T follicular helper cell (primary cell): ENCODE measurements at regions not wholly inside any gene's neighbourhood (a gene's known extent, or its start where the extent isn't known, plus 50 kb on each side); places are given as distances from the start of the nearest gene placed in this dataset.
A peak's percentile ranks its signal among the peaks of the same experiment; 100 is the strongest.
"Not testable (repeated sequence)": the region's sequence is repeated elsewhere in the genome, so short reads cannot be mapped to it uniquely, and the experiment has no call there.

Source experiments
- DNase-seq: peaks from one replicate; pipeline ENCODE4 v3.0.0-alpha.2; 2020; ENCODE audit warnings: low read depth

GRCh38 chr1:185681034-185681633, 53.1 kb upstream of the HMCN1 start:
- DNase-seq = no peak

DNA sequence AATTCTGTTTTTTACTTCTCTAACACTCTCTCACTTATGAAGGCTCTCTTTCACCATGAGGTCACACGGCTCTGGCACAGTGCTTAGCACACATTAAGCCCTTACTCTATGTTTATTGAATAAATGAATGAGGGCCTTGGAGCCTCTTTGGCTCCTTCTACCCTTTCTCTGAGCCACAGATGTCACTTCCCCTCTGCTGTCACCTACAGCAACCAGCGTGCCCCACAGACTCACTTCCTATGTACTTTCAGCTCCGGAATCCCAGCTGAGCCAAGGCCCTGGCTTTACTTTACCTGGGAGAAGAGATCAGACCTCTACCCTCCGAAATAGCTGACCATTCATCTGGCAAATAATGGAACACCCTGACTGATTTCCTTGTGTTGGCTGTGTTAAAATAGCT, 53.7 kb upstream of the HMCN1 start:
- DNase-seq = no peak

DNA sequence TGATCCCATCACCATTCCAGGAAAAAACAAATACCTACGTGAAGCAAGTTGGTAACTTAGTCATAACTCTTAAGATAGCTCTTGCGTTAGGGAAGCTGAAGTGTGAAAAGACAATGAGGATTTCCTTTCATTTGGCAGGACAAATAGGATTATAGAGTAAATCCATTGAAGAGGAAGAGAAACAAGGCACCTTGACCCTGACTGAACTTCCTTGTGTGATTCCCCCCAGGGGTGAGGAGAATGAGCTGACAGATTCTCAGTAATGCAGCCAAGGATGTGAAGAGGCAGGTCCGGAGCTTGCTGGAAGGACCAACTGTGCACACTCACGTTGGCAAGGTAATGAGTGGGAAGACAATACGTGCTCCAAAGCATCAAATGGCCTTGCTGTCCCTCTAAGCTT, 55.0 kb upstream of the HMCN1 start:
- DNase-seq = no peak

GRCh38 chr1:185676969-185677368, 57.2 kb upstream of the HMCN1 start:
- no peak for DNase-seq

GRCh38 chr1:185674201-185674600, 60.0 kb upstream of the HMCN1 start:
- no peak for DNase-seq

DNA sequence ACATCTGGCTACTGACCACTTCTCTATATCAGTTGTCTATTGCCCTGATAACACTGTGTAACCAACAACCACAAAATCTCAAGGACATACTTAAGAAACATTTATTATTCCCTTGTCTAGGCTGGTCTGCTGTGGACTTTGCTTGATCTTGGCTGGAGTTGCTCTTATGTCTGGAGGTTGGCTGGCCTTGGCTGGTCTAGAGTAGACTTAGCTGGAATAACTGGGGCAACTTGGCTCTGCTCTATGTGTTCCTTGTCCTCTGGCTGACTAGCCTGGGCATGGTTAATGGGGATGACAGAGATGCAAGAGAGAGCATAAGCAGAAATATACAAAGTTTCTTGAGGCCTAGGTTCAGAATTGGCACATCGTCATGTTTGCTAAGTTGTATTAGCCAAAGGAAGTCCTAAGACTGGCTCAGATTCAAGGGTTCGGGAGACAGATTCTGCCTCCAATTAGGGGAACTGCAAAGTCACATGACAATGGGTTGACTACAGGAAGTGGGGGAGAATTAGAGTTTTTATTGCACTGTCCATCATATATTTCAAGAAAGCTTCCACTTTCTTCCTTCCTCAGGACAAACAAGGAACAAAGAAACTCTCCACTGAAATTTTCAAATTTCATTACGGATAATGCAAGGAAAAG, 61.4 kb upstream of the HMCN1 start:
- no peak for DNase-seq

DNA sequence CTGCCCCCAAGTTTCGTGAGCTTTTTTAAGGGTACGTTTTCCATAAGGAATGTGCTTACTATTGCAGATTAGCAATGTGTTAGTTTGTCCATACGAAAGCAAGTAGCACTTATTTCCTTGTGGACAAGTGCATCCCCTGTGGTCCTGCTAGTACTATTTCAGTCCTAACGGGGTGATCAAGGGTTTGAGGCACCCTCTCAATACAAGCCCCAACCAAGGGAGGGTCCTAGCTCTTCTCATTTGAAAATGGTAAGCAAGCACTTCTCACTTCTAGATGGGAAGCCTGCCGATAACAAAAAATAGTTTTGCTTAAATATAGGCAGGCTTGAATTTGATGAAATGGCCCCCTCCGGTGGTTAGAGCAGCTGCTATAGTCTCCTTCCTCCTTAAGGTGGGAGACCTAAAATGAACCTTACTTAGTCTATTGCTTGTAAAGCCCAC, 64.0 kb upstream of the HMCN1 start:
- DNase-seq = peak; percentile 37

- DNase-seq = no peak
Observed at GRCh38 chr1:185668013-185668412, 66.2 kb upstream of the HMCN1 start.

GRCh38 chr1:185666582-185666981, 67.6 kb upstream of the HMCN1 start:
- DNase-seq = no peak

- DNase-seq = no peak
Observed at GRCh38 chr1:185663771-185664296, 70.4 kb upstream of the HMCN1 start.

- no peak for DNase-seq
Observed at GRCh38 chr1:185663332-185663731, 70.9 kb upstream of the HMCN1 start.

DNA sequence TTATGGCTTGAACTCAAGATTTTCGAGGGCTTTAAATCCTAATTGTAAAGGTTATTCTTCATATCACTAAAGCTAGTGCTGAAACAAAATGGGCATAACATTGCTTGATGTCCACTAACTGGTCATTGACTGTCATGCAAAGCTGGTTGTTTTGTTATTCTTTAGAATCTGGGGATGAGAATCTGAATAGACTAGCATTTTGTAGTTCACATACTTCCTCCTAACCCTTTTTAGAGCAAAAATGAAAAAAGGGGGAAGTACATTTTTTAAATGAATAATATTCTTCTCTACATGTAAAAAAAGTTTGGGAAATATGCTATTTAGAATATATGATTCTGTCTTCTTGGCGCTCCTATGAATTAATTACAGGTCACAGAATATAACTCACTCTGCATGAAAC, 72.2 kb upstream of the HMCN1 start:
- no peak for DNase-seq

GRCh38 chr1:185656663-185657062, 77.5 kb upstream of the HMCN1 start:
- no peak for DNase-seq

- no peak for DNase-seq
Observed at GRCh38 chr1:185654952-185655314, 79.3 kb upstream of the HMCN1 start.

GRCh38 chr1:185654199-185654951, 79.8 kb upstream of the HMCN1 start:
- no peak for DNase-seq

DNA sequence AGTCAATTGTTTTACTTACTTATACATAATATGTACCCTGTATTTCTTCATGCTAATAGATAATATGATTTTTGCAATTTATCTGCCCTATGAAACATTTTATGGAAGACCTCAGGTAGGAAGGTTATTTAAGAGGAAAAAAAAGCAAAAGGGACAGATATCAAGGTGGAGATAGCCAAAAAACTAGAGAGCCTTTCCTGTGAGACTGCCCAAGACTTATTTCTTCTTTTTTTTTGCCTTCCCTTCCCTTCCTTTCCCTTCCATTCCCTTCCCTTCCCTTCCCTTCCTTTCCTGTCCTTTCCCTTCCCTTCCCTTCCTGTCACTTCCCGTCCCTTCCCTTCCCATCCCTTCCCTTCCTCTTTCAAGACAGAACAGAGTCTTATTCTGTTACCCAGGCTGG, 80.6 kb upstream of the HMCN1 start:
- DNase-seq = no peak

DNA sequence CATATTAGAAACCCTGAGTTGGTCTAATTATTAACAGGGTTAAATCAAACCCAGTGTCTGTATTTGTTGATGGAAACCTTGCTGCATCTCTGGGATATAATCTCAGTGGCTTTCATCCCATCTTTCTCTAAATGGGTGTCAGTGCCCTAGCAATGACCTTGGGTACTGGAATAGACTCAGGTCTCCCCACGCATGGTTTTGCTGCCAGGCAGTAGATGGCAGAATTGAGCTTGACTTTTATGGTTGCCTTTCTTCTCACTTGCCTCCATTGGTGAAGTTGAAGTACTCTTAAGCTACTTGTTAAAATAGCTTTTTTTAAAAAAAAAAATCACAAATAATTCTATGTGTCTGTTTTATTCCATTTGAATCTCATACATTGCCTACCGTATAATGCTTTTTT, 81.8 kb upstream of the HMCN1 start:
- no peak for DNase-seq

DNA sequence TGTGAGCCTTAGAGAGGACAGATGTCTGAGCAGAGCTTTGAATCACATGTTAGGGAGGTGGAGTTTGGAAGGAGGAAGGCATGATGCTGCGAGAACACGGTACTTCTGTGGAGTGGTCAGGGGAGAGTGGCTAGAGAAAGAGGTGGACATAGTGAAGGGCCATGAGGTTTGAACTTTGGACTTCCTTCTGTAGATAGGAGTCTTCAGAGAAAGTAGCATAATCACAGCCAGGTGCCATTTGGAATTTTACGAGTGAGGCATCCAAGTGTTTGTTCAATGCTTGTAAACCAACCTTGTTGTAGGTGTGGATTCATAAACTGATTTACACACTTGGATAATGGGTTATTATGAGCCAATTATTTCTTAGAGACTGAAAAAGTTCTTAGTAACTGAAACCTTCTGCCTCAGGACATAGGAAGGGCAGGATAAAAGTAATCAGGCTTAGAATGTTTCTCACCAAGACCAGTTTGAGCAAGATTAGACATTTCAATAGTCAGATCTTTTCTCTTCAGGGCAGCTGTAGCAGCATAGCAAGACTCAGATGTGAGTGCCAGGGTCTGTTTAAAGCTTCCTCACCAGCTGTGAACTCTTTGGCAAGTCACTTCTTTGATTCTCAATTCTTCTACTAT, 83.5 kb upstream of the HMCN1 start:
- no peak for DNase-seq

- no peak for DNase-seq
Observed at GRCh38 chr1:185648858-185649589, 85.2 kb upstream of the HMCN1 start.

DNA sequence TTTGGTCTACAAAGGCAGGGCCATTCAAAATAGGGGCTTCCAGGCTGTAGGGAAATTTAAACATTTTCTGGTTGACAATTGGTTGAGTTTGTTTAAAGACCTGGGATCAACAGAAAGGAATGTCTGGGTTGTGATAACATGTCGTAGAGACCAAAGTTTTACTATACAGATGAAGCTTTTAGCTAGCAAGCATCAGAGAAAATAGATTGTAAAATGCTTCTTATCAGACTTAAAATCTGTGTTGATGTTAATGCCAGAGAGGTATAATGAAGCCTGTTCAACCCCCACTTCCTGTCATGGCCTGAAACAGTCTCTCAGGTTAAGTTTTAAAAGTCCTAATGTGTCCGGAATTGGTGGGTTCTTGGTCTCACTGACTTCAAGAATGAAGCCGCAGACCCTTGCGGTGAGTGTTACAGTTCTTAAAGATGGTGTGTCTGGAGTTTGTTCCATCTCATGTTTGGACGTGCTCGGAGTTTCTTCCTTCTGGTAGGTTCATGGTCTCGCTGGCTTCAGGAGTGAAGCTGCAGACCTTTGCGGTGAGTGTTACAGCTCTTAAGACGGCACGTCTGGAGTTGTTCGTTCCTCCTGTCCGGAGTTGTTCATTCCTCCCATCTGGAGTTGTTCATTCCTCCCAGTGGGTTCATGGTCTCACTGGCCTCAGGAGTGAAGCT, 86.5 kb upstream of the HMCN1 start:
- DNase-seq = not testable (repeated sequence)

DNA sequence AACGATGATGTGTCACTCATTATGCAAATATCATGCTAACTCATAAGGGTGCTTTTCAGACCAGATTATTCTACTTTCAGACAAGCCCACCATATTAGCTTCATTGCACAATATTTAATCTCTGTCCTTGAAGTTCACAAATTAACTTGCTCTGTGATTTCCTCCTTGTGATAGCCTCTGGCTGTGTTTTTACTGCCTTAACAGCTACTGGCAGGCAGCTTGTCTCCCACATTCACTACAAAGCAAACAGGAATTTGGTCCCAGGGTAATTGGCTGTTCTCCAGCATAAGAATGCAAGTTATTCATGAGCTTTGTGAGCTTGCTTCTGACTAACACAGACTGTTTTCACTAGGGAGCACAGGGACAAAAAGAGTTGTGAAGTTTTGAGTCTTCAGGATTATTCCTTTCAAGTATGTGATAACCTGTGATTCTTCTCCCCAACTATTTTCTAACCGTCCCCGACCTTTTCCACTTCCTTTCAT, 87.9 kb upstream of the HMCN1 start:
- no peak for DNase-seq
